ENCODE measurements at regions not wholly inside any gene's neighbourhood (a gene's known extent, or its start where the extent isn't known, plus 50 kb on each side); places are given as distances from the start of the nearest gene placed in this dataset.

DNA sequence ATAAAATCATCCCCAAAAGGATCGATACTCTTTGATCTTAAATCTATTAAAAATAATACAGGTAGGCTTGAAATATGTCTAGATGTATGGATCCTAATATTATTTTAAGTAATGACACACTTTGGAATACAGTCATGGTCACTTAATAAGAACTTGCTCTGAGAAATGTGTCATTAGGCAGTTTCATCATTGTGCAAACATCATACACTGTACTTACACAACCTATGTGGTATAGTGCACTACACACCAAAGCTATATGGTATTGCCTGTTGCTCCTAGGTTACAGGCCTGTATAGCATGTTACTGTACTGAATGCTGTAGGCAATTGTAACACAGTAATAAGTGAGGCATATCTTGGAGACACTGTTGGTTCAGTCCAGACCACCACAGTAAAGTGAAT is 307.1 kb downstream of the RAP2B start:
- no peak overlapping the region for H3K4me3 ChIP-seq (IDR thresholded peaks at IDR 0.05; ENCODE audit: insufficient read depth, low read depth, low read length)
- no peak overlapping the region for H2AFZ ChIP-seq (ENCODE audit: low read depth)
- no peaks in the 10 kb centered on the region for H4K20me1 ChIP-seq (ENCODE audit: insufficient read depth)
- H3K79me2 ChIP-seq (ENCODE audit: insufficient read depth, low read depth), result no peaks in the 10 kb centered on the region
- TF ChIP-seq, protein P1, sequence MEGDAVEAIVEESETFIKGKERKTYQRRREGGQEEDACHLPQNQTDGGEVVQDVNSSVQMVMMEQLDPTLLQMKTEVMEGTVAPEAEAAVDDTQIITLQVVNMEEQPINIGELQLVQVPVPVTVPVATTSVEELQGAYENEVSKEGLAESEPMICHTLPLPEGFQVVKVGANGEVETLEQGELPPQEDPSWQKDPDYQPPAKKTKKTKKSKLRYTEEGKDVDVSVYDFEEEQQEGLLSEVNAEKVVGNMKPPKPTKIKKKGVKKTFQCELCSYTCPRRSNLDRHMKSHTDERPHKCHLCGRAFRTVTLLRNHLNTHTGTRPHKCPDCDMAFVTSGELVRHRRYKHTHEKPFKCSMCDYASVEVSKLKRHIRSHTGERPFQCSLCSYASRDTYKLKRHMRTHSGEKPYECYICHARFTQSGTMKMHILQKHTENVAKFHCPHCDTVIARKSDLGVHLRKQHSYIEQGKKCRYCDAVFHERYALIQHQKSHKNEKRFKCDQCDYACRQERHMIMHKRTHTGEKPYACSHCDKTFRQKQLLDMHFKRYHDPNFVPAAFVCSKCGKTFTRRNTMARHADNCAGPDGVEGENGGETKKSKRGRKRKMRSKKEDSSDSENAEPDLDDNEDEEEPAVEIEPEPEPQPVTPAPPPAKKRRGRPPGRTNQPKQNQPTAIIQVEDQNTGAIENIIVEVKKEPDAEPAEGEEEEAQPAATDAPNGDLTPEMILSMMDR (conservative IDR thresholded peaks at IDR 0.05; ENCODE audit: low read depth, low read length), result no peak
- H3K9ac ChIP-seq, result no peak overlapping the region
- H3K36me3 ChIP-seq (ENCODE audit: insufficient read depth), result no peaks in the 10 kb centered on the region
- no peaks in the 10 kb centered on the region for H3K4me1 ChIP-seq (ENCODE audit: low read depth, poor library complexity, severe bottlenecking)
- no peaks in the 10 kb centered on the region for H3K27me3 ChIP-seq (ENCODE audit: insufficient read depth, low read depth)
- H3K4me2 ChIP-seq, result no peak overlapping the region
- H3K27ac ChIP-seq, result no peak overlapping the region

DNA sequence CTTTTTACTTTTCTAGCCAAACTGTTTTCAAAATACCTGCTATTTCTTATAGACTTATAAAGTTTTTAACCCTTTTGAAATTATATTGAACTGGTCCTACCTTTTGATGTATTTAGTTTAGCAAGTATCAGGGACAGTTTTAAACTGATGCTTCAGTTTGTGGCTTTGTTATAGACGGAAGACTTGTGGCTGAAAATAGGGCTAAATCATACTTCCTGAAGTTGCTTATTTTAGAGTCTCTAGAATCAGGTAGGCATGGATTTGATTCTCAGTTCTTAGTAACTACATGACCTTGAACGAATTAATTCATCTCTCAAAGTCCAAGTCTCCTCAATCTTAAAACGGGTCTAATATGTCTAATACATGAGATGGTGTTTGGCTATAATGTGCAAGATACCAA is 322.8 kb downstream of the RAP2B start:
- H3K27me3 ChIP-seq (ENCODE audit: insufficient read depth, low read depth), result no peaks in the 10 kb centered on the region
- no peaks in the 10 kb centered on the region for H3K4me1 ChIP-seq (ENCODE audit: low read depth, poor library complexity, severe bottlenecking)
- 0 out of 2 replicates have a peak overlapping the region, but pooled peaks have one; percentile 4 for H3K4me2 ChIP-seq
- TF ChIP-seq, protein P1 (conservative IDR thresholded peaks at IDR 0.05; ENCODE audit: low read depth, low read length), result no peak
- no peak overlapping the region for H3K9ac ChIP-seq
- no peak overlapping the region for H3K27ac ChIP-seq
- no peaks in the 10 kb centered on the region for H4K20me1 ChIP-seq (ENCODE audit: insufficient read depth)
- H3K79me2 ChIP-seq (ENCODE audit: insufficient read depth, low read depth), result no peaks in the 10 kb centered on the region
- no peak overlapping the region for H3K4me3 ChIP-seq (IDR thresholded peaks at IDR 0.05; ENCODE audit: insufficient read depth, low read depth, low read length)
- H2AFZ ChIP-seq (ENCODE audit: low read depth), result no peak overlapping the region
- H3K36me3 ChIP-seq (ENCODE audit: insufficient read depth), result no peaks in the 10 kb centered on the region

DNA sequence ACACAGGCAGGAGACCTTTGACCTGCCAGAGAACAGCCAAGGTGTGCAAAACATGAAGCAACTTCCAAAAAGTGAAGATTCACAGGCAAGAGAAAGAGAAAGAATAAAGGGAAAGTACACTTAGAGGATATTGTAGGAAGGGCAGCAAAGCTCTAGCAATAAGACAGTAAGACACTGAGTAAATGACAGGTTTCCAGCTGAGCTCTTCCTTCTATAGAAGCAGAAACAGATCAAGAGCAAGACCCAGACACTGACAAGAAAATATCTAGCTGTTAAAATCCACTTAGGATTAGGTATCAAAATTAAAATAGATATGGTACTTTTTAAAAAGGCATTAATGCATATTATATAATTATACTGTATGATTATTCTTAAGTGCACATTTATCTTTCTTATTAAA is 333.4 kb downstream of the RAP2B start:
- no peak overlapping the region for H3K9ac ChIP-seq
- H3K36me3 ChIP-seq (ENCODE audit: insufficient read depth), result no peaks in the 10 kb centered on the region
- H4K20me1 ChIP-seq (ENCODE audit: insufficient read depth), result no peaks in the 10 kb centered on the region
- H3K27ac ChIP-seq, result no peak overlapping the region
- TF ChIP-seq, protein P1 (conservative IDR thresholded peaks at IDR 0.05; ENCODE audit: low read depth, low read length), result no peak
- H3K4me2 ChIP-seq, result no peak overlapping the region
- no peaks in the 10 kb centered on the region for H3K79me2 ChIP-seq (ENCODE audit: insufficient read depth, low read depth)
- no peaks in the 10 kb centered on the region for H3K4me1 ChIP-seq (ENCODE audit: low read depth, poor library complexity, severe bottlenecking)
- no peak overlapping the region for H3K4me3 ChIP-seq (IDR thresholded peaks at IDR 0.05; ENCODE audit: insufficient read depth, low read depth, low read length)
- H3K27me3 ChIP-seq (ENCODE audit: insufficient read depth, low read depth), result no peaks in the 10 kb centered on the region
- H2AFZ ChIP-seq (ENCODE audit: low read depth), result no peak overlapping the region

DNA sequence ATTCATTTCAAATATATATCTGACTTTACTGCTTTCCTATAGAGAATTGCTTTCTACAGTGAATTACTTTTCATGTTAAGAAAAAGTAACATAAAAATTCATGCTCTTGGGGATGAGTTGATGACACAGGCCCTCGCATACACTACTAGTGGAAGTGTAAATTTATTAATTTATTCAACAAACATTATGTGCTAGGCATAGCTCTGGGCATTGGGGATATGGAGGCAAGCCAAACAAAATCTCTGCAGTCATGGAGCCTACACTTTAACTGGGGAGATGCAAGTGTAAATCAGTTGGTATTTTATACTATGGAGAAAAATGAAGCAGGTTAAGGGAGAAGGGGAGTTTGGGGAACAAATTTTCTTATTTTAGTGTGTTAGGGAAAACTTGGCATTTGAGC is 340.7 kb downstream of the RAP2B start:
- Histone ChIP-seq H3K4me3 (IDR thresholded peaks at IDR 0.05; ENCODE audit: insufficient read depth, low read depth, low read length) (no peak overlapping the region), H3K9ac (no peak overlapping the region), H2AFZ (ENCODE audit: low read depth) (no peak overlapping the region), H4K20me1 (ENCODE audit: insufficient read depth) (no peaks in the 10 kb centered on the region), H3K27ac (no peak overlapping the region), H3K79me2 (ENCODE audit: insufficient read depth, low read depth) (no peaks in the 10 kb centered on the region), H3K4me2 (no peak overlapping the region), H3K36me3 (ENCODE audit: insufficient read depth) (no peaks in the 10 kb centered on the region), H3K27me3 (ENCODE audit: insufficient read depth, low read depth) (no peaks in the 10 kb centered on the region), H3K4me1 (ENCODE audit: low read depth, poor library complexity, severe bottlenecking) (no peaks in the 10 kb centered on the region)
- TF ChIP-seq, protein P1 (conservative IDR thresholded peaks at IDR 0.05; ENCODE audit: low read depth, low read length), result no peak
